Dermis microvascular lymphatic vessel endothelial cell (primary cell): ENCODE measurements at regions not wholly inside any gene's neighbourhood (a gene's known extent, or its start where the extent isn't known, plus 50 kb on each side); places are given as distances from the start of the nearest gene placed in this dataset.
"Not testable (repeated sequence)": the region's sequence is repeated elsewhere in the genome, so short reads cannot be mapped to it uniquely, and the experiment has no call there.

Source experiments
- DNase-seq, 2 donors: peaks; one replicate each; pipeline versions ENCODE4 v3.0.0 to v3.0.0-alpha.2; 2010; ENCODE audit warnings: low read depth in 2 of 2

GRCh38 chrX:109782994-109783700 lies 50.1 kb upstream of the ACSL4 start:
- peak in 1 of 2 donors; percentile 0 for DNase-seq

GRCh38 chrX:109783701-109784079 lies 50.6 kb upstream of the ACSL4 start:
- DNase-seq = no peak

GRCh38 chrX:109785053-109785452 lies 52.0 kb upstream of the ACSL4 start:
- DNase-seq = no peak

- not testable (repeated sequence) for DNase-seq
Observed at GRCh38 chrX:109790511-109790910, 57.5 kb upstream of the ACSL4 start.

GRCh38 chrX:109793191-109793590 lies 60.1 kb upstream of the ACSL4 start:
- no peak for DNase-seq

- DNase-seq = no peak
Observed at GRCh38 chrX:109795682-109796081, 62.6 kb upstream of the ACSL4 start.

- DNase-seq = no peak
Observed at GRCh38 chrX:109797311-109797975, 64.4 kb upstream of the ACSL4 start.

GRCh38 chrX:109812236-109812635 lies 79.2 kb upstream of the ACSL4 start:
- no peak for DNase-seq

- DNase-seq = no peak
Observed at GRCh38 chrX:109813236-109813635, 80.2 kb upstream of the ACSL4 start.

GRCh38 chrX:109818976-109819375 lies 85.9 kb upstream of the ACSL4 start:
- DNase-seq = no peak

- DNase-seq = peak in 1 of 2 donors; percentile 44
Observed at GRCh38 chrX:109822861-109823260, 89.8 kb upstream of the ACSL4 start.

GRCh38 chrX:109826954-109827708 lies 94.1 kb upstream of the ACSL4 start:
- DNase-seq = no peak

- DNase-seq = no peak
Observed at GRCh38 chrX:109827772-109828171, 94.7 kb upstream of the ACSL4 start.

GRCh38 chrX:109830157-109830703 lies 97.2 kb upstream of the ACSL4 start:
- no peak for DNase-seq

GRCh38 chrX:109830704-109831206 lies 97.7 kb upstream of the ACSL4 start:
- no peak for DNase-seq

GRCh38 chrX:109831326-109831985 lies 98.4 kb upstream of the ACSL4 start:
- no peak for DNase-seq

- DNase-seq = no peak
Observed at GRCh38 chrX:109839694-109840567, 106.9 kb upstream of the ACSL4 start.

- peak in 1 of 2 donors; percentile 36 for DNase-seq
Observed at GRCh38 chrX:109840585-109840984, 107.5 kb upstream of the ACSL4 start.

- no peak for DNase-seq
Observed at GRCh38 chrX:109841257-109841656, 108.2 kb upstream of the ACSL4 start.

GRCh38 chrX:109841869-109842579 lies 109.0 kb upstream of the ACSL4 start:
- no peak for DNase-seq
